DOHH2 (cell line): ENCODE measurements at regions not wholly inside any gene's neighbourhood (a gene's known extent, or its start where the extent isn't known, plus 50 kb on each side); places are given as distances from the start of the nearest gene placed in this dataset.
"Not testable (repeated sequence)": the region's sequence is repeated elsewhere in the genome, so short reads cannot be mapped to it uniquely, and the experiment has no call there.

ENCODE experiments used
- H3F3A ChIP-seq: fragments of 200-600 bp; sonication (generic), shearing (Covaris generic); 2 replicates; pipeline ENCODE4 v1.6.0; 2016; ENCODE audit warnings: antibody characterized with exemption, mild to moderate bottlenecking; ENCODE audit not compliant: control insufficient read depth, insufficient read depth
- H3K27ac ChIP-seq: fragments of 200-600 bp; sonication (generic); 2 replicates; pipeline ENCODE4 v1.5.1; 2014; ENCODE audit warnings: low read depth, mild to moderate bottlenecking, low read length, moderate library complexity
- H3K27me3 ChIP-seq: fragments of 200-600 bp; sonication (generic); 2 replicates; pipeline ENCODE4 v1.6.1; 2014; ENCODE audit warnings: mild to moderate bottlenecking, low read length, mixed read lengths; ENCODE audit not compliant: control insufficient read depth
- H3K36me3 ChIP-seq: fragments of 200-600 bp; sonication (generic); 2 replicates; pipeline ENCODE4 v1.6.1; 2014; ENCODE audit warnings: mild to moderate bottlenecking, low read length, moderate library complexity, mixed read lengths; ENCODE audit not compliant: control insufficient read depth
- H3K4me1 ChIP-seq: fragments of 200-600 bp; sonication (generic); 2 replicates; pipeline ENCODE4 v1.6.1; 2014; ENCODE audit warnings: mild to moderate bottlenecking, low read length, mixed read lengths; ENCODE audit not compliant: control insufficient read depth
- H3K4me2 ChIP-seq: fragments of 200-600 bp; sonication (generic); 2 replicates; pipeline ENCODE4 v1.6.0; 2014; ENCODE audit warnings: mild to moderate bottlenecking, low read length, moderate library complexity
- H3K4me3 ChIP-seq: fragments of 200-600 bp; sonication (generic); 2 replicates; pipeline ENCODE4 v1.5.1; 2014; ENCODE audit warnings: mild to moderate bottlenecking, low read length, mixed read lengths
- H3K79me2 ChIP-seq: fragments of 200-600 bp; sonication (generic); 2 replicates; pipeline ENCODE4 v1.6.1; 2014; ENCODE audit warnings: mild to moderate bottlenecking, low read length, mixed read lengths; ENCODE audit not compliant: control insufficient read depth
- H3K9me2 ChIP-seq: fragments of 200-600 bp; sonication (generic); replicated peaks from 2 replicates; pipeline ENCODE4 v1.6.1; 2014; ENCODE audit warnings: mild to moderate bottlenecking, low read length, mixed read lengths; ENCODE audit not compliant: control insufficient read depth
- H3K9me3 ChIP-seq: fragments of 200-600 bp; sonication (generic); 2 replicates; pipeline ENCODE4 v1.6.1; 2014; ENCODE audit warnings: antibody characterized with exemption, low read length, mixed read lengths; ENCODE audit not compliant: control insufficient read depth, insufficient read depth
- H4K20me1 ChIP-seq: fragments of 200-600 bp; sonication (generic); 2 replicates; pipeline ENCODE4 v1.6.0; 2014; ENCODE audit warnings: low read depth, mild to moderate bottlenecking, antibody characterized with exemption, low read length, moderate library complexity; ENCODE audit not compliant: control insufficient read depth, insufficient read depth
- CTCF ChIP-seq: fragments of 200-600 bp; sonication (generic); IDR thresholded peaks from one replicate; pipeline ENCODE4 v1.5.1; 2014; ENCODE audit warnings: antibody characterized with exemption, mild to moderate bottlenecking, low read depth, low read length; ENCODE audit not compliant: poor library complexity, severe bottlenecking
- EZH2phosphoT487 ChIP-seq: fragments of 200-600 bp; sonication (generic); IDR thresholded peaks from 2 replicates; pipeline ENCODE4 v1.6.1; 2017; ENCODE audit warnings: borderline replicate concordance, mild to moderate bottlenecking, antibody characterized with exemption, low read length, moderate library complexity, mixed read lengths

GRCh38 chr14:49962621-49963020 is 69.7 kb downstream of the ARF6 start:
- Histone ChIP-seq H3K4me2 (peak overlapping the region; percentile 71), H3K9me2 (no peaks in the 10 kb centered on the region), H3K79me2 (no peaks in the 10 kb centered on the region), H3K27me3 (no peaks in the 10 kb centered on the region), H3K4me1 (peaks cover 72% of the 10 kb centered on the region), H3K36me3 (no peaks in the 10 kb centered on the region), H3K4me3 (peak overlapping the region; percentile 63), H3F3A (peaks cover 29% of the 10 kb centered on the region), H4K20me1 (no peaks in the 10 kb centered on the region), H3K27ac (peak overlapping the region; percentile 94), H3K9me3 (no peaks in the 10 kb centered on the region)
- no peak for TF ChIP-seq CTCF
- TF ChIP-seq EZH2phosphoT487: no peak

- not testable (repeated sequence) for H3K27ac ChIP-seq, H4K20me1 ChIP-seq, H3K36me3 ChIP-seq, H3K27me3 ChIP-seq, H3K9me3 ChIP-seq, H3K4me3 ChIP-seq, H3K9me2 ChIP-seq, H3K79me2 ChIP-seq, H3K4me2 ChIP-seq
- Histone ChIP-seq H3K4me1 (peaks cover 65% of the 10 kb centered on the region), H3F3A (peaks cover 26% of the 10 kb centered on the region)
Measured at GRCh38 chr14:49965068-49965651, 72.3 kb downstream of the ARF6 start.

GRCh38 chr14:49966304-49966809 is 73.5 kb downstream of the ARF6 start:
- no peak overlapping the region for H3K27ac ChIP-seq
- peaks cover 64% of the 10 kb centered on the region for H3K4me1 ChIP-seq
- TF ChIP-seq CTCF: no peak
- no peak for TF ChIP-seq EZH2phosphoT487
- no peaks in the 10 kb centered on the region for H3K9me3 ChIP-seq
- H4K20me1 ChIP-seq: no peaks in the 10 kb centered on the region
- peaks cover 23% of the 10 kb centered on the region for H3F3A ChIP-seq
- no peak overlapping the region for H3K4me2 ChIP-seq
- H3K4me3 ChIP-seq: no peak overlapping the region
- H3K9me2 ChIP-seq: no peaks in the 10 kb centered on the region
- no peaks in the 10 kb centered on the region for H3K27me3 ChIP-seq
- H3K79me2 ChIP-seq: no peaks in the 10 kb centered on the region
- H3K36me3 ChIP-seq: peaks cover 7% of the 10 kb centered on the region

GRCh38 chr14:49966971-49967630 is 74.2 kb downstream of the ARF6 start:
- Histone ChIP-seq H3F3A (peaks cover 28% of the 10 kb centered on the region), H3K9me2 (no peaks in the 10 kb centered on the region), H3K36me3 (peaks cover 13% of the 10 kb centered on the region), H3K79me2 (no peaks in the 10 kb centered on the region), H3K9me3 (no peaks in the 10 kb centered on the region), H3K27ac (no peak overlapping the region), H3K27me3 (no peaks in the 10 kb centered on the region), H4K20me1 (no peaks in the 10 kb centered on the region), H3K4me3 (no peak overlapping the region), H3K4me2 (no peak overlapping the region), H3K4me1 (peaks cover 64% of the 10 kb centered on the region)
- TF ChIP-seq CTCF (no peak), EZH2phosphoT487 (no peak)
